HG02610 (cell line): ENCODE measurements at regions not wholly inside any gene's neighbourhood (a gene's known extent, or its start where the extent isn't known, plus 50 kb on each side); places are given as distances from the start of the nearest gene placed in this dataset.
"Not testable (repeated sequence)": the region's sequence is repeated elsewhere in the genome, so short reads cannot be mapped to it uniquely, and the experiment has no call there.

ENCODE experiments used
- ATAC-seq: cut with Tn5 transposase; IDR thresholded peaks from one replicate; pipeline ENCODE4 v1.9.1; 2021; ENCODE audit warnings: mild to moderate bottlenecking, moderate library complexity; ENCODE audit not compliant: unreplicated experiment

DNA sequence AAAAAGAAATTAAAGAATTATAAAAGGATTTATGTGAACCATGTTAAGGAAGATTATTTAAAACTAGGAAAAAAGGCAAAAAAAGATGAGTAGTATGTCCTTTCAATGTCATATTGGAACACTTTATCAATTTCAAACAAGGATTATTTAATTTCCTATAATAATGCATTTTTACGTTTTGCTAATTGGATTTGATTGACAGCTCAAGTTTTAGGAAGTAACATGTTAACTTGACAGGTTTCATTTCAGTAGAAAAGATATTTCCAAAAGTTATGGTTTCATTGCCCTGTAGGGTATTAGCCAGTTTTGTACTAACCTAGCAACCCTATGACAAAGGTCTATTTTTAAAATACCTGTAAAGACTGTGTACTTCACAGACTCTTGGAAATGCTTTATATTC is 379.6 kb upstream of the ZFP42 start:
- no peak for ATAC-seq

DNA sequence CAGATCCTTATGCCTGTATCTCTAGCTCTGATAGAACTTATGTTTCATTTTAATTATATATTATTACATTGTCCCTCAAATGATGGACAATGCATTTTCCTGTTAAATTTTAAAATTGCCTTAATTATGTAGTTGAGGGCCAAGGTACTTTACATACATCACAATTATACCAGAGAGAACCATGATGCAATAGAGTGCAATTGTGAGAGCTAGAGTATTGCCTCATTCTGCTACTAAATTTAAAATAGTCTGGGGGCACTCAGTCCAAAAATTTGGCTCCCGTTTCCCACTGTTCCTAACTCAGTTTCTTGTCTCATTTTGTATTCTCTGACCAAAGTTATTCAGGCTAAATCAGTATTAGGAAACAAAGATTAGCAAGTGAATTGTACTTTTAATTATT is 378.5 kb upstream of the ZFP42 start:
- ATAC-seq = no peak

DNA sequence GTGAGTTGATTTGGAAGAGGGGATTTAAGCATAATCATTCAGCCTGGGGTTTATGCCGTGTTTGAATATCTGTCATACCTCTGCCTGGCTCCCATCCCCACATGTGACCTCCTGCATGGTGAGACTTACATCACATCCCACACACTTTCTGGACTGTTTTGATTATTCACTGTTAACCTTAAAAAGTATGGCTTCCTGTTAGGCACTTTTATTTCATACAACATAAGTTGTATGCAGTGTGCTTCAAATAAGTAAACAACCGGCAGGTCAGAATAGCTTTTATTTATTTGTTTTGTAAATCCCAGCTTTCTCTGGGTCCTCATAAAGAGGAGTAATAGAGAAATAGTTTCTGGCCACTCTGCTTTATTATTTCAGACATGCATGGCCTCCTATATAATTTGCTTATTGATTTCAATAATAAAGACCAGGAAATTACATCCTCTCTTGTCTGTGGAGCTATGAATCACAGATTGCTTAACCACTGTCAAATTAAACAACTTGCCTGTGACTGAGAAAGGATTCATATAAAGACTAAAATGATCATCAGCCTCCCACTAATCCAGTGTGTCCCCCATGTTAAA is 376.8 kb upstream of the ZFP42 start:
- no peak for ATAC-seq

DNA sequence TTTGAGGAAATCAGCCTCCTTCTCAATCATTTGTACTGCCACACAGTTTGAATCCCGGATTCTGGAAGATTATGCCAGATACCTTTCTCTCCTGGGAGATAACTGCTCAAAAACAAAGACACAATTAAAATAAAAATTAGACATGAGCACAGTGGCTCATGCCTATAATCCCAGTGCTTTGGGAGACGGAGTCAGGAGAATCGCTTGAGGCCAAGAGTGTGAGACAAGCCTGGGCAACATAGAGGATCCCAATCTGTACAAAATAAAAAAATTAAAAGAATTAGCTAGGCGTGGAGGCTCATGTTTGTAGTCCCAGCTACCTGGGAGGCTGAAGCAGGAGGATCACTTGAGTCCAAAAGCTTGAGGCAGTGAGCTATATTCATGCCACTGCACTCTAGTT is 376.3 kb upstream of the ZFP42 start:
- no peak for ATAC-seq

DNA sequence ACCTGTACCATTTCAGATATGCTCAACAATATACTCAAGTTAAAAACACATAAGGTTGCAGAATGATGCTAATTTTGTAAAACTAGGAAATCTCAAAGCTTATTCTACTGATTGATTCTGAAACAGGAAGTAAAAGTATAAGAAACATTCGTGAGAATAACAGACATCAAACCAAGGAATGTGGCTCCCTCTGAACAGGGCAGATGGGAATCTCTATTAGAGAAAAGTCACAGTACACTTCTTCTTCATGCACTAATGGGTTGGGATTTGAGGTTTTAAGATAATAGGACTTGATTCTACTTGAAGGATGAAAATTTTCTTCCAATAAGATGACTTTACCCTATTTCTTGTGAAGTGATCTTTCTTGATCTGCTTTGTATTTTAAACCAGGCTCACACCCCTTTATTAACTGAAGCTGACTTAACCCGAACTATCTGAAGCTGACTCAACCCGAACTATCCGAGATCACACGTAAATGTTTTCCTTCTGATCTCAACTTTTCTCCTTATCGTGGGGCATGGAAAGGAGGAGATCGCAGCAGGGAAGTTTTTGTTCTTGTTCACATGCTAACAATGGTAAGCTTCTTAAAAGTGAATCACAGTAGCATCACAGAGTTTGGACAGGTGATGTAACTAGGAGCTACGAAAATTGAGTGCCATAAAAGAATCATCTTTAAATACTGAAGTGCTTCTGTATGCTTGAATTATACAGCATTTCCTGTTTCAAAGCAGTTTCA is 363.1 kb upstream of the ZFP42 start:
- ATAC-seq = no peak

DNA sequence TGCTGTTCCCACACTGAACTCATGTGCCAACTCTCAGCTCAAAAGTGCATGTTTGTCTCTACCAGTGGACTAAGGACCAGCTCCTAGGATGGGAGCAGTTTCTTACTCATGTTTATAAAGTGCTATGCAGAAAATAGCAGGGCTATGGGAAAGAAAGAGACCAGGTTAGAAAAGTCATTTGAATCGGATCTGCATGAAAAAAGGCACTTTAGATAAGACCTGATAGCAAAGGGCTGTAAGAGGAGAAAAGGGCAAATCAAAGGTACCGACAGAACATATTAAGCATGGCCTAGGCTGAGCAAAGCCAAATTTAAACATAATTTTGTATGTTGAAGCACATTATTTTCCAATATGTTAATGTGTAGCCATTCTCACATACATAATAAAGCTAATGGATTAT is 362.3 kb upstream of the ZFP42 start:
- no peak for ATAC-seq

DNA sequence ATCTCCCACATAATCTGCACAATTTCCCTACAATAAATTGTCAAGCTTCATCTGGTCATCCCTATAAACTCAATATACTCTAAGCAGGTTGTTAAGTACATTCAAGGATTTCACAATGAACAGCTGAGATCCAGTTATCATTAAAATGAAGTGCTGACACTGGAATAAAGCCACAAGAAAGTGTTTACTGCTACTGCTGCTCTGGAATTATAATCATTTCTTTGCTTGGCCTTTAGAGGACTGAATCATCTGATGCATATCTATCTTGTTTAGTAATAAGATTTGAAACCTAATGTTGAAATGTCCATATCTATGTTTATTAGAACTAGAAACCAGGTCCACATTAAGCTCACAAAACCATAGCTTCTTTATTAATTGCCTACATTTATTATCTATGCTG is 338.6 kb upstream of the ZFP42 start:
- ATAC-seq = no peak

DNA sequence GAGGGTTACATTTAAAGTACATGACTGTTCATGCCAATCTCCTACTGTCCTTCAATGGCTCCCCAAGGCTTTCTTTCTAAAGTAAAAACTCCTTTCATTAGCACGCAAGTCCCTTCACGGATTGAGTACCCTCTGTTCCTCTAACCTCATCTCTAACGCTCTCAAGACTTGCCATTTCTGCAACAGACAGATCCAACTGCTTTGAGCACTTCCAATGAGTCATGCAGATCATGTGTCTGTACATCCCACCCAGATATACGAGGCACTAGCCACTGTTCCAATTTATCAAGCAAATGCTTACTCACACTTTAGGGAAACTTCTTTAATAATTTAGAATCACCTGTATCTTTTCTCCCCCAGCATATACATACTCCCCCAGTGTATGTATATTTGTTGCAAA is 332.5 kb upstream of the ZFP42 start:
- no peak for ATAC-seq

DNA sequence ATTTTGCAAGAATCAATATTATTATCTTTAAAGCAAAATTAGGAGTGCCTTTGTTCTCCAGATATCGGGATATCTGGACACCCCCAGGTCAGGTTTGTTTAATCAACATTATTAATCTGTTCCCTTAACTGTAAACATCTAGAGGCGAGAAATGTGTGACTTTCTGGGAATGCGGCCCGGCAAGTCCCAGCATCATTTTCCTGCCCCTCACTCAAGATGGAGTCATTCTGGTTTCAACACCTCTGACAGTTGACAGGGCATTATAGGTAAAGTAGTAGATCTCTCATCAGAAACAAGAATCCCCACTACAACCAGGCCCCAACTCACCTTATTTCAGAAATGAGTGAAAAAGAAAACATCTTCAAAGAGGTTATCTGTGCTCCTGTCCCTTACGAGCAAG is 331.6 kb upstream of the ZFP42 start:
- ATAC-seq = no peak

DNA sequence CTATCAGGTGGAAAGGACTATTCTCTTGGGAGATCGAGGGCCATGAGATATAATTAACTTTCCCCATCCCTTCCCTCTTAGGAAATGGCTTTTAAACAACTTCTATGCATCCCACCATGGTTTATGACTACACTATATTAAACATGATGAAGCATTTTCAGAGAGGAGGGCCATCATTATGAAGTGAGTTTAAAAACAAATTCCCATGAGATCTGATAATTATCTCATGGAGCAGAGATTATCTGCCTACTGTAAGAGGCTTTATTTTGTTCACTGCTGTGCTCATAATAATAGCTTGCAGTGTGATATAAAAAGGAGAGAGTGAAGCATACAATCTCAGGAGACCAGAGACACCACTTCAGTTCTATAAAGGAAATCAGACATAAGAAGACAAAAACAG is 330.5 kb upstream of the ZFP42 start:
- ATAC-seq = no peak

DNA sequence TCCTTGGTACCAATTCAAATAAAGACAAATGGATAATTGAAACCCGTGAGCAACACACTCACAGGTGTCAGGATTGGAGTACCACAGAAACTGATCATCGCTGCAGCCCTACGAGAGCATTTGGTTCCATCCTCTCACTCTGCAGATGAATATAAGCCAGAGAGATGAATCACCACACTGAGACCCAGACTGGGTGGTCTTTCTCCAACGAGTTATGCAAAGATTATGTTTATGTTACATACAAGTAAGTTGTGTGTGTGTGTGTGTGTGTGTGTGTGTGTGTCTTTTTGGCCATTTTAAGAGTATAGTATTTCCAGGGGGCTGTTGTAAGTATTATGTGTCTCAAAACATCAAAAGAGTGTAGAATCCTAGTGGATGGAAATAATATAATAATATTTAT is 329.5 kb upstream of the ZFP42 start:
- no peak for ATAC-seq

DNA sequence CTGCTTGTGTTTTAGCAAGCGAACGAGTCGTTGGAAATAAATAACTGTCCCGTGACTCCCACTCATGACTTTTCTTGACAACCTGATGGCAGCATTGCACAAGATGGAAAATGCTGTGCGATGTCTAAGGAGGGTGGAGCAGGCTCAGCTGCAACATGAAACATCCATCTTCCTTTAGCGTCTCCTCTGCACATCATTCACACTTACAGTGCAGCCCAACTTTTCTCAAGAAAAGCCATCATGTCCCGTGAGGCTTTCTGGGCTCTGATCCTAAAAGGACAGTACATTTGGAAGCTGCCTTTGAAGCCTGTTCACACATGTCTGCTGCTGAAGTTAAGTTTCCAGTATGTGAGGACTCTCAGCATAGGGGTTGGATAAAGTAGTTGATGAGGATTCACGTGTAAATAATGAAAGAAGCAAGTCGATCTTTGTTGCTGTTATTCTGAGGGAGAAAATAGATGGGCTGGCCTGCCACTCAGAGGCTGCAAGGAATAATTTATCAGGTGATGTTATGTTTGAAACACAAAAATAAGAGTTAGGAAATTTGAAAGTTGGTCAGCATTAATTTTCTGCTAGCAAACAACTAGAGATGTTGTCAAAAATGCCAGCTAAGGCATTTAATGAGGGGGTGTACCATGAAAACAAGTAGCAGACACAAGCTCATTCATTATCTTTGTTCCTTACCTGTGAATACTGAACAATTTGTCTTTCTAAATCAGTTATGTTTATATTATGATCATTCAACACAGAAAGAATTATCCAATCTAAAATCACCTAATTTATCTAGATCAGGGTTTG is 328.7 kb upstream of the ZFP42 start:
- no peak for ATAC-seq

DNA sequence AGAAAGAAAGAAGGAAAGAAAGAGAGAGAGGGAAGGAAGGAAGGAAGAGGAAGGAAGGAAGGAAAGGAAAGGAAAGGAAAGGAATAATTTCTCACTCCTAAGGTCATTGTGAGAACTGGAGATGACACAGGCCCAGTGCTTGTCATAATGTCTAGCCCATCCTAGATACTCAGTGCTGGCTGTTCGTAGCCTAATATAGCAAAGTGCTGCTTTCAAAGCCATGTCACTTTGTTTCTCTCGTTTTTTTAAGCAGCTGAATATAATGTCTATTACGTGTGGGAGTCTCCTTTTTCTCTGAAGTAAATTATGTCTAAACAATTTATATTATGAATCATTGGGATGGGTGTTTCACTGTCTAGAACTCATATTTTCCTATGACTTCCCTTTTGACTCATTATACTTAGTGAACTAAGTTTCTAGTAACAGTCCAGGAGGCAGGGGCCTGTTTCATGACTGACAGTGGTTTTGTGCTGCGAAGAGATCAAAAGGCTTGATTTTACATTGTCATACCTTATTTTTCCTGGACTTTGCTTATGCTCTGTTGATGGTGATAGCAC is 327.0 kb upstream of the ZFP42 start:
- ATAC-seq = no peak

DNA sequence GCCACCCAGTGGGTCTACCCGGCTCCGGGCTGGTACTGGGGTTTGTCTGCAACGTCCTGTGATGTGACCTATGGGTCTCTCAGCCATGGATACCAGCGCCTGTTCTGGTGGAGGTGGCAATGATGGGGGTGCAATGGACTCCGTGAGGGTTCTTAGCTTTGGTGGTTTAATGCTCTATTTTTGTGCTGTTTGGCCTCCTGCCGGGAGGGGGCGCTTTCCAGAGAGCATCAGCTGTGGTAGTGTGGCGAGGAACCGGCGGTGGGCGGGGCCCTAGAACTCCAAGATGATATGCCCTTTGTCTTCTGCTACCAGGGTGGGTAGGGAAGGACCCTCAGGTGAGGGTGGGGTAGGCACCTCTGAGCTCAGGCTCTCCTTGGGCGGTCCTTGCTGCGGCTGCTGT is 324.1 kb upstream of the ZFP42 start:
- ATAC-seq = not testable (repeated sequence)

DNA sequence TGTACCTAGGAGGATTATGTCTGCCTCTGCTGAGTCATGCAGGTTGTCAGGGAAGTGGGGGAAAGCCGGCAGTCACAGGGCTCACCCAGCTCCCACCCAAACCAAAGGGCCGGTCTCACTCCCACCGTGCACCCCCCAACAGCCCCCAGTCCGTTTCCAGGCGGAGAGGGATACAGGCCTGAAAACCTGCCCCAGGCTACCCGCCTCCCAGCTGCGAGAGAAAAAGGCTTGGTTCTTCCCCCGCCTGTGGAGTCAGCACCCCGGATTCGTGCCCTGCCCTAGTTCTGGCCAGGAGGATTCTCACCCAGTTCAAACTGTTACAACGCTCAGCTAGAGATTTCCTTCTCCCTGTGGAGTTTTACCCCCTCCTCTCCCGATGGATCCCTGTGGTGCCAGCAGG is 323.6 kb upstream of the ZFP42 start:
- ATAC-seq = not testable (repeated sequence)

DNA sequence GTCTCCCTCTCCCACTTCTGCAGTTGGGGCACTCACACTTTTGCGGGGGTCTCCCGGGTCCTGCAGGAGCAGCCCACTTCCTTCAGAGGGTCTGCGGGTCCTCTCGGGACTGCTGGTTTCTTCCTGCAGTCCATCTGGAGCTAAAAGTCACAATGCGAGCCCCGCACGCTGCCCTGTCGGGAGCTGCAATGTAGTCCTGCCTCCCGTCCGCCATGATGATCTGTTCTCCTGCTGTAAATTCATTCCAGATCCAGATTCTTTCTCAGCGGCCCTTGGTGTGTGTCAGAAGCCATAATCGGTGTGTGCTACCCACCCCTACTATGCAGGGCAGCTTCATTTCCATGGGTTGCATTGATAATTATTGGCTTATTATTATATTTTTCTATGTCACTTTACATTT is 323.0 kb upstream of the ZFP42 start:
- ATAC-seq = not testable (repeated sequence)

DNA sequence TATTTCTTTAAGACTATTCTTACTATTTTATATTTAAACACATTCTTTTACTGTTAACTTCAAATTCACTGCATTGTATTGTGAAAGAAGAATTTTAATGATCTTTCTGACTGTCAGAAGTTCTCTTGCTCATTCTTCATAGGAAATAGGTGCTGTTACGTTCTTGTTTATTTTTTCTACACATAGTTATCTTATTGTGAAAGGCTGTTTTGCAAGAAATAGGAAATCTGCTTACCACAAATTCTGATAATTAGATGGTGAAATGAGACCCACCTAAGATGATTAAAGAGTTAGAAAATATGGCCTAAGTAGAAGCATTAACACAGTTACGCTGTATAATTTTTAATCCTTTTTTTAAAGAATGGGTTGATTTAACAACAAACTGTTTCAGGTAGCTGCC is 316.1 kb upstream of the ZFP42 start:
- ATAC-seq = no peak

DNA sequence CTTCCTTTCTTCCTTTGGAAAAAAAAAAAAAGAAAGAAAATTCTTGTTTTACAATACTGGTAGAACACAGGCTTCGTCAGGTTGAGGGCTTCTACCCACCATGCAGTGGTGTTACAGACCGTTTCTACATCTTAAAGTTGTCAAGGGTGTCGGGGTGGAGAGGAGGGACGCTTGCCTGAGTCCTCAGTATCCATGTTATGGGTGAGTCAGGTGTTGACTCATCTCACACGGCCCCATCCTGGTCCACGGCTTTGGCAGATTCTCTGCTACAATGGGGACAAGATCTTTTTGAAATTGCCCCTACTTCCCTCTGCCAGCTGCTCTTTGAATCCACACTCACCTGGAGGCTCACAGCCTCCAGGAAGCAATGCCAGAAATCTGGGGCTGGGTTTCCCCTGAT is 310.3 kb upstream of the ZFP42 start:
- no peak for ATAC-seq

DNA sequence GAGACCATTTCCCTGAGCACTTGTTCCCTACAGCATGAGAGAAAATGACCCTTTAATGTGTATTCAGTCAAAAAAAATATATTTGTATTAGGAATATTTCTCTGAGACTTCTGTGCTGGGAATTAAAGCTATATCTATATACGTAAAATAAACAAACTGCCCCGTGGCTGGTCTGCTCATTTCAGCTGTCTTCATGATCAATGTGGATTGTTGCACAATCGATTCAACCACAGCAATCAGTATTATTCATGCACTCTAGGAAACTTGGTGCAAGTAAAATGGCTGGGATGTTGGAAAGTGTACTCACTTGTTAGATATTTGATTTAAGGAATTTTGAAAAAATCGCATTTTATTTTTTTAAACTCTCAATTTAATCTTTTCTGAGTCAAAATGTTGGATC is 307.9 kb upstream of the ZFP42 start:
- no peak for ATAC-seq

DNA sequence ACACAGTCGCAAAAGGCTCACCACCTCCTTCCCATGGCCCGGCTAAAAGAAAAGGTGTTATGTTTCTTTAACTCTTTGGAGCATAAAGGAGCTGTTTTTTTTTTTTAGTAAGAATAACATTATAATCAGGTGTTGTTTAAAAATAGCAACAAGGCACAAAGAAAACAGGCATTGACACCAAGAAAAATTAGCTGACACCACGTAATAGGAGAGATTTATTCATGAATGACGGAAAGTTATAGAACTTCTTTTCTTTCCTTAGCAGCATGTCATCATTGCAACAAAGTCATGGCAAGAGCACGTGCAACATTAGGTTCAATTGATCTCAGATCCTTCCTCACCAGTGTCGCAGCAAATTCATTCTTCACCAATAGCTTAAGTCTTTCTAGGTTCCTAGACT is 302.9 kb upstream of the ZFP42 start:
- no peak for ATAC-seq

DNA sequence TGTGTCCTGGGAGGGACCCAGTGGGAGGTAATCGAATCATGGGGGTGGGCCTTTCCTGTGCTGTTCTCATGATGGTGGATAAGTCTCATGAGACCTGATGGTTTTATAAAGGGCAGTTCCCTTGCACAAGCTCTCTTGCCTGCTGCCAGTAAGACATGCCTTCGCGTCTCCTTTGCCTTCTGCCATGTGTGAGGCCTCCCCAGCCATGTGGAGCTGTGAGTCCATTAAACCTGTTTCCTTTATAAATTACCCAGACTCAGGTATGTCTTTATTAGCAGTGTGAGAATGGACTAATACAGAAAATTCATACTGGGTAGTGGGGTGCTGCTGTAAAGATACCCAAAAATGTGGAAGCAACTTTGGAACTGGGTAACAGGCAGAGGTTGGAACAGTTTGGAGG is 300.0 kb upstream of the ZFP42 start:
- not testable (repeated sequence) for ATAC-seq

DNA sequence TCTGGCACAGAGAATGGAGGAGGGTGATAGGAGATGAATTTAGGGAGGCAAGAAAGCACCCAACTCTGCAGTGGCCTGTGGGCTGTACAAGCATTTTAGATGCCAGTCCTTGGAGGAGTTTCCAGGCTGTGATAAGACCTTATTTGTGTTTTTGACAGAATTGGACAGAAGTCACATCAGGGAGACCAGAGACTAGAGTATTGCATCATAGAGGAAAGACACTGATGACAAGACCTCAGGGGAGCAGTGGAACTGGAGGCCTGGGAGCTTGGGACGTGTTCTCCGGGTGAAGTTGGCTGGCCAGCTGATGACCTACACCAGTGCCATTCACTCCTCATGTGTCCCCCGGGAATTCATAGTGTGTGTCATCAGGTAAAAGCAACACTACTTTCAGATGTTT is 284.0 kb upstream of the ZFP42 start:
- no peak for ATAC-seq
